Astrocyte (in vitro differentiated cells and primary cell): ENCODE measurements at regions not wholly inside any gene's neighbourhood (a gene's known extent, or its start where the extent isn't known, plus 50 kb on each side); places are given as distances from the start of the nearest gene placed in this dataset.

ENCODE experiments used
- CTCF ChIP-seq: IDR thresholded peaks from 2 replicates; pipeline ENCODE4 v1.5.1; 2011; ENCODE audit warnings: low read depth, mild to moderate bottlenecking, inconsistent platforms, low read length, moderate library complexity; ENCODE audit not compliant: insufficient read depth
- EZH2 ChIP-seq: IDR thresholded peaks from 2 replicates; pipeline ENCODE4 v1.6.1; 2012; ENCODE audit warnings: mild to moderate bottlenecking, low read length, inconsistent platforms; ENCODE audit not compliant: insufficient read depth

- TF ChIP-seq CTCF (no peak), EZH2 (no peak)
These were observed 67.2 kb upstream of the SATB2 start for GRCh38 chr2:199524689-199525574.
